GM12892 (cell line): ENCODE measurements at regions not wholly inside any gene's neighbourhood (a gene's known extent, or its start where the extent isn't known, plus 50 kb on each side); places are given as distances from the start of the nearest gene placed in this dataset.

Source experiments
- POLR2A ChIP-seq: IDR thresholded peaks from 2 replicates; pipeline ENCODE4 v1.6.1; 2011; ENCODE audit warnings: low read depth, low read length, control low read depth
- POLR2AphosphoS5 ChIP-seq: IDR thresholded peaks from 2 replicates; pipeline ENCODE4 v1.6.1; 2011; ENCODE audit warnings: low read depth, low read length, control low read depth
- TAF1 ChIP-seq: IDR thresholded peaks from 2 replicates; pipeline ENCODE4 v1.6.1; 2011; ENCODE audit warnings: low read depth, mild to moderate bottlenecking, control low read depth, low read length, borderline replicate concordance

GRCh38 chrX:5306654-5307121, 922.0 kb downstream of the NLGN4X start:
- no peak for TF ChIP-seq POLR2A
- TF ChIP-seq POLR2AphosphoS5, result no peak
- TF ChIP-seq TAF1, result no peak
